Fibroblast of the aortic adventitia (primary cell): ENCODE measurements at regions not wholly inside any gene's neighbourhood (a gene's known extent, or its start where the extent isn't known, plus 50 kb on each side); places are given as distances from the start of the nearest gene placed in this dataset.

ENCODE experiments used
- DNase-seq: peaks from one replicate; pipeline ENCODE4 v3.0.0-alpha.2; 2010; ENCODE audit warnings: low read depth
- H3K4me3 ChIP-seq: 2 replicates; pipeline ENCODE4 v1.5.1; 2011; ENCODE audit warnings: low read depth, mild to moderate bottlenecking, control low read depth, low read length, moderate library complexity
- TF ChIP-seq, protein P1 (sequence below): IDR thresholded peaks from 2 replicates; pipeline ENCODE4 v1.5.1; 2011; ENCODE audit warnings: mild to moderate bottlenecking, low read length, control low read depth, inconsistent platforms; ENCODE audit not compliant: insufficient read depth

DNA sequence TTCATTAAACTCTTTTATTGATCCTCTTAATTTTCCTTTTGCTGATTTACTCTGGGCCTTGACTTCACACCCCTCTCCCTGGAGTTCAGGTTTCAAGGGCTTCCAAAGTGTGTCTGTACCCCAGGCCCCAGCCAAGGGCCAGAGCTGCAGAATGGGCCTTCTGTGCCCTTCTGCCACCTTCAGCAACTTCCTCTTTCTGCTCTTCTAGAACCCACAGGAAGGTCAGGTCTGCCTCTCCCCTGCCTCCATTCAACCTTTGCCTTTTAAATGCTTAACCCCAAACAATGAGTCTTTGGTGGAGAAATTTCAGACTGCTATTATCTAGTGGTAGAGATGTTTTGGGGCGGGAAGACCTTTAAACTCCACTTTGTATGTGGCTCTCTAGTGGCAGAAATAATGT is 63.1 kb downstream of the TSN start:
- TF ChIP-seq, protein P1, sequence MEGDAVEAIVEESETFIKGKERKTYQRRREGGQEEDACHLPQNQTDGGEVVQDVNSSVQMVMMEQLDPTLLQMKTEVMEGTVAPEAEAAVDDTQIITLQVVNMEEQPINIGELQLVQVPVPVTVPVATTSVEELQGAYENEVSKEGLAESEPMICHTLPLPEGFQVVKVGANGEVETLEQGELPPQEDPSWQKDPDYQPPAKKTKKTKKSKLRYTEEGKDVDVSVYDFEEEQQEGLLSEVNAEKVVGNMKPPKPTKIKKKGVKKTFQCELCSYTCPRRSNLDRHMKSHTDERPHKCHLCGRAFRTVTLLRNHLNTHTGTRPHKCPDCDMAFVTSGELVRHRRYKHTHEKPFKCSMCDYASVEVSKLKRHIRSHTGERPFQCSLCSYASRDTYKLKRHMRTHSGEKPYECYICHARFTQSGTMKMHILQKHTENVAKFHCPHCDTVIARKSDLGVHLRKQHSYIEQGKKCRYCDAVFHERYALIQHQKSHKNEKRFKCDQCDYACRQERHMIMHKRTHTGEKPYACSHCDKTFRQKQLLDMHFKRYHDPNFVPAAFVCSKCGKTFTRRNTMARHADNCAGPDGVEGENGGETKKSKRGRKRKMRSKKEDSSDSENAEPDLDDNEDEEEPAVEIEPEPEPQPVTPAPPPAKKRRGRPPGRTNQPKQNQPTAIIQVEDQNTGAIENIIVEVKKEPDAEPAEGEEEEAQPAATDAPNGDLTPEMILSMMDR, result no peak
- DNase-seq, result no peak
- no peak overlapping the region for H3K4me3 ChIP-seq

DNA sequence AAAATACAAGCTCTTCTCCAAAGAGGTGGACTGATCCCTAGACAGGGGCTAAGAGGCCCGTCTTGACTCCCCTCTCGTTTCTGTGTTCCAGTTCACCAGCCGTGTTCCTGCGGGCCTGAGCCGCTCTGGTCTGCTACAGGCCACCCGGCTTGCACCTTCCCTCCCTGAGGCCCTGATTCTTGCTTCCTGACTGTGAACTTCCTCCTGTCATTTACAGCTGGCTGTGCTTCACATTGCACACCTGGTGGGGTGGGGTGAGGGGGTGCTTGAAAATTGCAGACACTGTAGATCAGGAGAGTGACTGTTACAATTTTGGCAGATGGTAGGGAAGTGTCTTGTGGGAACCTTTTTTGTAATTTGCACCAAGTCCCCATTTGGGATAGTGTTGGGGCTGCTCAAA is 64.4 kb downstream of the TSN start:
- no peak overlapping the region for H3K4me3 ChIP-seq
- TF ChIP-seq, protein P1, result no peak
- no peak for DNase-seq

DNA sequence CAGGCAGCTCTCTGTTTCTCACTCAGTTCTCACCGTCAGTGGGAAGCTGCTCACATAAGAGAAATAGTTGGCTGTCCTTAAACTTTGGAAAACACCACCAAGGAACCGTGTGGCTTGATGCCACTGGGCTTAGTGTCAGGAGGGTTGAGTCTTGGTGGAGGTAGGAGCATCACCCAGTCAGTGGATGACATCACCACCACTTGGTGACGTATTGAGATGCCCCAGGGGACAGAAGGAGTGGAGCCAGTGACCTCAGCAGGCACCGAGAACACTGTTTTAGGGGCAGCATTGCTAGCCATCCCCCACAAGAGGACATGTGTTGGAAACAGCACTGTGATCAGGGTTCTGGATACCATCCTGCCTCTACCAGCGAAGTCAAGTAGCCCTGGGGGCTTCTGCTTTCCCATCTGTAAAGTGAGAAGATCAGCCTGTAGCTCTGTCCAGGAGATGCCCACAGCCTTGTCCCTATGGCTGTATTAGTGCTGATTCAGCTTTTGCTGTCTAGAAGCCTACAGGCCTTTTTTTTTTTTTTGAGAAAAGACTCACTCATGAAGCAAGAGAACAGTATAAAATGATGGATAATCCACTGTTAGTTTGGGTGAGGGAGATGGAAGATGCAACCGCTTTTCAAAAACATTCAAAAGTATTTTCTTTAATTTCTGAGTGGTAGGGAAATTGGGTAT is 66.2 kb downstream of the TSN start:
- H3K4me3 ChIP-seq, result no peak overlapping the region
- TF ChIP-seq, protein P1, result no peak
- no peak for DNase-seq

DNA sequence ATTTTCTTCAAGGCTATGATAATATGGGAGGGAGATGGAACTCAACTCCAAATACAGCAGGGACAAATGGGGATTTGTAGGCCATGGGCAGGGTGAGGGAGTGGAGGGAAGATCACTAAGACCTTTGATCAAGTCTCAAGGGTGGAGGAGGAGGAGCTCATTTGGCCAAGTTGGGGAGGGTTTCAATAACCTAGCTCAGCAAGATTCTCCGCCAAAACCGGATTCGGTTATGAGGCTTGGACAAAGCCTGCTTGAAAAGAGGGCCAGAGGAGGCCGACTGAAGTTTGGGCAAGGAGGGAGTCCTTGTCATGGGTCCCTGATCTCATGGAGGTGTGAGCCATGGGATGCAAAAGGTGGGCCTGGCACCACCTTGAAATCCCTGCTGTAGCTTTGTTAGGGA is 68.8 kb downstream of the TSN start:
- TF ChIP-seq, protein P1, result no peak
- no peak overlapping the region for H3K4me3 ChIP-seq
- no peak for DNase-seq

DNA sequence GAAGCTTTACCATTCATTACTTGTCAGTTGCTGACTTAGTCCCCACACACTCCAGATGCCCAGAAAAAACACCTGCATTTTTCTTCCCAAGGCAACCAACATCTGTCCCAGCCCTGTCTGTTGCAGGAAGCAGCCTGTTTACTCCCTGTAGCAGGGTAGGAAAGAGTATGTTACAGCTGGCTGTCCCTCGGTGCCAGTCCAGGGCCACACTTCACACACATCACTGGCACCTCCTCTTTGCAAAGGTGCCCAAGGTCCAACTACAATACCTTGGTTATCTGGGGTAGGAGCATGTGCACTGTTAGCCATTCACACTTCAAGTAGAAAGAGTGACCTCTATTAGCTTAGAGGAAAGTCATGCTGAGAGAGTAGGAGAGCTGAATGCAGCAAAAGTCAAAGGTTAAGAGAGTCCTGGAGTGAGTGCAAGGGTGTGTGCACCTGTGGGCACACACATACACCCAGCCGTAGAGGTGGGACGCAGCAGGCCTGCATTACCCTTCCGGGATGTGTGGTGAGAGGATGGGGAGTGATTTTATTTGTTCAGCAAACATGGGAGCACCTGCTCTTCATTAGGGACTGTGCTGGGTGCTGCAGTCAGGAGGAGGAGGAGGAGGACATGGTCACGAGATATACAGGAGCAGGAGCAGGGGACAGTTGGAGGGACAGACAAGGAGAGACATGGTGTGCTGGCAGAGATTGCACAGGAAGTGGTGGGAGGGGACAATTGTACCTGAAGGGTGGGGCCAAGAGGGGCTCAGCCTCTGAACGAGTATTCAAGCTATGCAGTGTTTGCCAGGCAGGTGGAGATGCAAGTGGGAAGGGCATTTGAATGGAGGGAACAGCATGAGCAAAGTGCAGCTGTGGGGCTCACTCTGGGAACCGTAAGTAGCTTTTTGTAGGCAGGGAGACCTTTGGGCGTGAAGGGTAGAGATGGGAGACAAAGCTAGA is 69.8 kb downstream of the TSN start:
- TF ChIP-seq, protein P1, result no peak
- H3K4me3 ChIP-seq, result no peak overlapping the region
- DNase-seq, result no peak

DNA sequence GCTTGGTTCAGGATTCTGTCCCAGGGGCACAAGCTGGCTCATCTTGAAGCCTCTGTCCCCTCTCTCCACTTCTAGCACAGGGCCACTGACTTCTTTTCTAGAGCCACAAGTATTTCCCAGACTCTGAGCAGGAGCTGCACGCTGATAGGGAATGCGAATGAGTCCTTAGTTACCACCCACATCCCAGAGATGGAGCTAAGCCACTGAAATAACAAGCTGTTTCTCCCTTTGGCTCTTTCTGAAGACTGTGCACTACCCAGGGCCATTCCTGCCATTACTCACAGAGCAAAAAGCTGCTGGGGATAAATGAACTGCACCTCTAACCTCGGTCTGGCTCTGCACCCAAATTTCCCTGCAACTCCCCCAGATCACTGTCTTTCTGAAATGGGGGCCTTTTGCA is 70.6 kb downstream of the TSN start:
- DNase-seq, result no peak
- TF ChIP-seq, protein P1, result no peak
- H3K4me3 ChIP-seq, result no peak overlapping the region
